Endothelial cell (in vitro differentiated cells): ENCODE measurements at regions not wholly inside any gene's neighbourhood (a gene's known extent, or its start where the extent isn't known, plus 50 kb on each side); places are given as distances from the start of the nearest gene placed in this dataset.

ENCODE experiments used
- DNase-seq: peaks from one replicate; pipeline ENCODE4 v3.0.0; 2021; ENCODE audit warnings: low spot score
- H3K27ac Mint-ChIP-seq: one replicate; pipeline ENCODE4 v1.8.0; 2021; ENCODE audit warnings: mixed read lengths, inconsistent platforms; ENCODE audit not compliant: unreplicated experiment
- H3K27me3 Mint-ChIP-seq: one replicate; pipeline ENCODE4 v1.8.0; 2021; ENCODE audit warnings: mild to moderate bottlenecking, moderate library complexity, mixed read lengths, inconsistent platforms; ENCODE audit not compliant: unreplicated experiment
- H3K36me3 Mint-ChIP-seq: one replicate; pipeline ENCODE4 v1.8.0; 2021; ENCODE audit warnings: mild to moderate bottlenecking, low read depth, mixed read lengths, inconsistent platforms; ENCODE audit not compliant: unreplicated experiment
- H3K4me1 Mint-ChIP-seq: one replicate; pipeline ENCODE4 v1.8.0; 2021; ENCODE audit warnings: mild to moderate bottlenecking, mixed read lengths, inconsistent platforms; ENCODE audit not compliant: unreplicated experiment
- H3K4me3 Mint-ChIP-seq: one replicate; pipeline ENCODE4 v1.8.0; 2021; ENCODE audit warnings: mild to moderate bottlenecking, mixed read lengths, inconsistent platforms; ENCODE audit not compliant: unreplicated experiment
- H3K9me3 Mint-ChIP-seq: one replicate; pipeline ENCODE4 v1.8.0; 2021; ENCODE audit warnings: mixed read lengths, inconsistent platforms; ENCODE audit not compliant: unreplicated experiment
- TF ChIP-seq, protein P1 (sequence below): fragments of 200-600 bp; sonication (generic); IDR thresholded peaks from one replicate; pipeline ENCODE4 v1.5.0; 2021; ENCODE audit warnings: antibody characterized with exemption; ENCODE audit not compliant: unreplicated experiment

GRCh38 chr9:95645579-95645978 is 128.8 kb upstream of the PTCH1 start:
- H3K27me3 Mint-ChIP-seq: no peaks in the 10 kb centered on the region

DNA sequence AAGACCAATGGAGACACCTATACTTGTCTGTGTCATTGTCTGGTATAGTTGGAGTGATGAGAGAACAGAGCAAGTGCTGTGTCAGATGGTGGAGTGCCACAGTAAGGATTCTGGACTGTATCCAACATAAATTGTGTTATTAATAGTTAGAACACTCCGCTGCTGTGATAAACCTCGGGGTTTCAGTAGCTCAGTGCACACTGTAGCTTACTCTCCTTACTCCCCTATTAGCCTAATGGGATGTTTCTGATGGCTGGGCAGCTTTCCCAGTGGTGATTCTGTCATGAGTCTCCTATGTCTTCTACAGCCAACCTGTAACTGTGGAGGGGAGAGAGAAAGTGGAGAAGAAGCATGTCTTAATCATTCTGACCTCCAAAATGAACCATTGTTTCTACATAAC is 127.6 kb upstream of the PTCH1 start:
- no peak overlapping the region for H3K27ac Mint-ChIP-seq
- H3K4me3 Mint-ChIP-seq: no peak overlapping the region
- no peaks in the 10 kb centered on the region for H3K4me1 Mint-ChIP-seq
- TF ChIP-seq, protein P1, sequence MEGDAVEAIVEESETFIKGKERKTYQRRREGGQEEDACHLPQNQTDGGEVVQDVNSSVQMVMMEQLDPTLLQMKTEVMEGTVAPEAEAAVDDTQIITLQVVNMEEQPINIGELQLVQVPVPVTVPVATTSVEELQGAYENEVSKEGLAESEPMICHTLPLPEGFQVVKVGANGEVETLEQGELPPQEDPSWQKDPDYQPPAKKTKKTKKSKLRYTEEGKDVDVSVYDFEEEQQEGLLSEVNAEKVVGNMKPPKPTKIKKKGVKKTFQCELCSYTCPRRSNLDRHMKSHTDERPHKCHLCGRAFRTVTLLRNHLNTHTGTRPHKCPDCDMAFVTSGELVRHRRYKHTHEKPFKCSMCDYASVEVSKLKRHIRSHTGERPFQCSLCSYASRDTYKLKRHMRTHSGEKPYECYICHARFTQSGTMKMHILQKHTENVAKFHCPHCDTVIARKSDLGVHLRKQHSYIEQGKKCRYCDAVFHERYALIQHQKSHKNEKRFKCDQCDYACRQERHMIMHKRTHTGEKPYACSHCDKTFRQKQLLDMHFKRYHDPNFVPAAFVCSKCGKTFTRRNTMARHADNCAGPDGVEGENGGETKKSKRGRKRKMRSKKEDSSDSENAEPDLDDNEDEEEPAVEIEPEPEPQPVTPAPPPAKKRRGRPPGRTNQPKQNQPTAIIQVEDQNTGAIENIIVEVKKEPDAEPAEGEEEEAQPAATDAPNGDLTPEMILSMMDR: no peak
- no peaks in the 10 kb centered on the region for H3K9me3 Mint-ChIP-seq
- no peaks in the 10 kb centered on the region for H3K36me3 Mint-ChIP-seq
- H3K27me3 Mint-ChIP-seq: no peaks in the 10 kb centered on the region
- DNase-seq: no peak

More at GRCh38 chr9:95645579-95645978, 128.8 kb upstream of the PTCH1 start:
- Mint-ChIP-seq H3K4me1 (no peaks in the 10 kb centered on the region), H3K36me3 (no peaks in the 10 kb centered on the region), H3K9me3 (no peaks in the 10 kb centered on the region), H3K4me3 (no peak overlapping the region), H3K27ac (no peak overlapping the region)
- TF ChIP-seq, protein P1: no peak
- DNase-seq: no peak

- Mint-ChIP-seq H3K27ac (no peak overlapping the region), H3K36me3 (no peaks in the 10 kb centered on the region), H3K4me3 (no peak overlapping the region), H3K4me1 (no peaks in the 10 kb centered on the region), H3K9me3 (no peaks in the 10 kb centered on the region), H3K27me3 (no peaks in the 10 kb centered on the region)
- TF ChIP-seq, protein P1: no peak
- no peak for DNase-seq
These were observed 126.8 kb upstream of the PTCH1 start for GRCh38 chr9:95643619-95644018.

DNA sequence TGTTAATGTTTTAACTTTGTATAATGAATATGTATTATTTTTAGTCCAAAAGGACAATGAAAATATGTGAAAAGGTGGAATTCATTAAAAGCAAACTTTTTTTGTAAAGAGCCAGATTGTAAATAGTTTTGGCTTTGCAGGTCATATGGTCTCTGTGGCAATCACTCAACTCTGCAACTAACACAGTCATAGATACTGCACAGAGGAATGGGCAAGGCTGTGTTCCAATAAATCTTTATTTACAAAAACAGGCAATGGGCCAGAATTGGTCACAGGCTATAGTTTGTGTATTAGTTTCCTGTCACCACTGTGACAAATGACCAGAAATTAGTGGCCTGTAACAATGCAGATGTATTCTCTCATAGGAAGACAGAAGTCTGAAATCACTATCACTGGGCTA is 125.4 kb upstream of the PTCH1 start:
- Mint-ChIP-seq H3K36me3 (no peaks in the 10 kb centered on the region), H3K4me3 (no peak overlapping the region), H3K4me1 (no peaks in the 10 kb centered on the region), H3K9me3 (no peaks in the 10 kb centered on the region), H3K27ac (no peak overlapping the region), H3K27me3 (no peaks in the 10 kb centered on the region)
- TF ChIP-seq, protein P1: no peak
- no peak for DNase-seq

GRCh38 chr9:95641586-95641985 is 124.8 kb upstream of the PTCH1 start:
- no peak overlapping the region for H3K4me3 Mint-ChIP-seq
- H3K4me1 Mint-ChIP-seq: no peaks in the 10 kb centered on the region
- H3K9me3 Mint-ChIP-seq: no peaks in the 10 kb centered on the region
- H3K36me3 Mint-ChIP-seq: no peaks in the 10 kb centered on the region
- H3K27me3 Mint-ChIP-seq: no peaks in the 10 kb centered on the region
- no peak for DNase-seq
- no peak overlapping the region for H3K27ac Mint-ChIP-seq
- TF ChIP-seq, protein P1: no peak
